GM21360 (cell line): ENCODE measurements at regions not wholly inside any gene's neighbourhood (a gene's known extent, or its start where the extent isn't known, plus 50 kb on each side); places are given as distances from the start of the nearest gene placed in this dataset.
"Not testable (repeated sequence)": the region's sequence is repeated elsewhere in the genome, so short reads cannot be mapped to it uniquely, and the experiment has no call there.

Experiments used
- ATAC-seq: cut with Tn5 transposase; IDR thresholded peaks from one replicate; pipeline ENCODE4 v1.9.1; 2021; ENCODE audit warnings: mild to moderate bottlenecking, moderate library complexity; ENCODE audit not compliant: unreplicated experiment

DNA sequence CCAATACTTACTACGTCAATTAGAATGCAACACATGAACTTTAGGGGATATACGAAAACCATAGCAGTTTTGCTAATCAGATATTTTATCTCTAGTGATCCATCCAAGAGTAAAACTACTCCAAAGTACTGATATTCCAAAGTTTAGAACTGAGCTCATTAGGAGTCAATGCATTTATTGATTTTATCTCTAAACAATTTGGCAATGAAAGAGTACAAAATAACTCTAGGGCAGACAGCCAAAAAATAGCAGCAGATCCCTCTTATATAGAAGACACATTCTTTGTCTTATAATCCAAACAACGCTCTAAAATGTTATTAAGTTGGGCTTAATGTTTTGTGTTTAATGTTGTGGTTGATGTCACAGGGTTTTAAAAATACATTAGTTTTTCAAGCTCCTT, 923.9 kb upstream of the MAN1A1 start:
- no peak for ATAC-seq

DNA sequence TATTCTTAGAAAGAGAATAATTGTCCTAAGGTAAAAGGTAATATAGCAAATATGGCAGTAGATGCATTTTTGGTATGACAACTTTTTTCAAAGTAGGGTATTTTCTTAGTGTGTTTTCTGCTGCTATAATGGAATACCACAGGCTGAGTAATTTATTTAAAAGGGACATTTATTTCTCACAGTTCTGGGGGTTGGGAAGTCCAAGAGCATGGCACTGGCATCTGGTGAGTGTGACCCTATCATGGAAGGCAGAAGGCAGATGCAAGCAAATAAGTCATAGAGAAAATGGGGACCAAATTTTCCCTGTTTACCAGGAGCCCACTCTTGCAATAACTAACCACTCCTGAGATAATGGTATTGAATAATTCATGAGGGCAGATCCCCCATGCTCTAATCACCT, 922.5 kb upstream of the MAN1A1 start:
- ATAC-seq = no peak

GRCh38 chr6:120268256-120268655, 918.7 kb upstream of the MAN1A1 start:
- not testable (repeated sequence) for ATAC-seq

- ATAC-seq = no peak
These were observed 912.8 kb upstream of the MAN1A1 start for GRCh38 chr6:120262354-120262753.

GRCh38 chr6:120260636-120261035, 911.1 kb upstream of the MAN1A1 start:
- no peak for ATAC-seq

DNA sequence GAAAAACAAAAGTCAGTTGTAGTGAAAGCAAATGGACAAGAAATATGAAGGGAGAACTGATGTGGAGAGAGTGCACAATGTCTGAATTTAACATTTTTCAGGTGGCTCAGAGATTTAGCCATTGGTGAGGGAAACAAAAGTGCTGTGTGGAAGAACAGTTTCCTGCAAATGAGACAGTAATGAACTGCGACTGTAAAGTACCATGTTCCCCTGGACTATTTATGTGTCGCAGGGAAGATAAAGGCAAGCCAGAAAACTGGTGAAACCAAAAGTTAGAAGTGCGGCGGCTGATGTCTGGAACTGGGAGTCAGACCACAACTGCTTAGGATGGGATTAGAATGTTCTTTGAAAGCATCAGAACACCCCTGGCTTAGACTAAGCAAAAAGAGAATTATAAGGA, 905.1 kb upstream of the MAN1A1 start:
- no peak for ATAC-seq

GRCh38 chr6:120248451-120248850, 898.9 kb upstream of the MAN1A1 start:
- ATAC-seq = no peak

- no peak for ATAC-seq
These were observed 887.7 kb upstream of the MAN1A1 start for GRCh38 chr6:120237221-120237620.

GRCh38 chr6:120230008-120230407, 880.4 kb upstream of the MAN1A1 start:
- no peak for ATAC-seq

- no peak for ATAC-seq
These were observed 878.7 kb upstream of the MAN1A1 start for GRCh38 chr6:120228297-120228696.

DNA sequence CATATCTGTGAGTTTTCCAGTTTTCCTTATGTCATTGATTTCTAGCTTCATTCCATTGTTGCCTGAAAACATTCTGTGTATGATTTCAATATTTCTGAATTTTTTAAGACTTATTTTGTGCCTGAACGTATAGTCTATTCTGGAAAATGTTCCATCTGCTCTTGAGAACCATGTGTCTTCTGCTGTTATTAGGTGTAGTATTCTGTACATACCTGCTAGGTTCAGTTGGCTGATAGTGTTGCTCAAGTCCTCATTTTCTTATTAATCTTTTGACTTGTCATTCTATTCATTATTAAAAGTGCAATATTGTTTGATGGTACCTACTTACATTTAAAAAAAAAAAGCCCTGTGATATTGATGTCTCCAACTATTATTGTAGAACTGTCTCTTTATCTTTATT, 869.8 kb upstream of the MAN1A1 start:
- no peak for ATAC-seq

DNA sequence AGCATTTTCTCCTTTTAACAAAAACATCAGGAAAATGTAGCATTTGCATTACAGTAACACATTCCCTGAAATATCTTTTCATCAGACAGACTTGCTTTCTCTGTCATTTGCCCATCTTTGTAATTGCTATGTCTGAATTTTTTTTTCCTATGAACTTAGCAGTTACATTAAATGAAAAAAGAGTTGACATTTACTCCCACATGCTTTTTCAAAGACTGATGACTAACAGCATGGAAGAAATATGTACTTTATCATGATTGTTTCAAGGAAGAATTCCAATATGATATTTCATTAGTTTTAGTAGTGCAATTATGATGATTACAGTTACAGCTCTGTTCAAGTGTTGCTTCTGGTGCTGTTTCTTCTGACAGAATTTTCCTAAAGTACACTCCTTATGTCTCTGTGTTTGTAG, 864.5 kb upstream of the MAN1A1 start:
- no peak for ATAC-seq

DNA sequence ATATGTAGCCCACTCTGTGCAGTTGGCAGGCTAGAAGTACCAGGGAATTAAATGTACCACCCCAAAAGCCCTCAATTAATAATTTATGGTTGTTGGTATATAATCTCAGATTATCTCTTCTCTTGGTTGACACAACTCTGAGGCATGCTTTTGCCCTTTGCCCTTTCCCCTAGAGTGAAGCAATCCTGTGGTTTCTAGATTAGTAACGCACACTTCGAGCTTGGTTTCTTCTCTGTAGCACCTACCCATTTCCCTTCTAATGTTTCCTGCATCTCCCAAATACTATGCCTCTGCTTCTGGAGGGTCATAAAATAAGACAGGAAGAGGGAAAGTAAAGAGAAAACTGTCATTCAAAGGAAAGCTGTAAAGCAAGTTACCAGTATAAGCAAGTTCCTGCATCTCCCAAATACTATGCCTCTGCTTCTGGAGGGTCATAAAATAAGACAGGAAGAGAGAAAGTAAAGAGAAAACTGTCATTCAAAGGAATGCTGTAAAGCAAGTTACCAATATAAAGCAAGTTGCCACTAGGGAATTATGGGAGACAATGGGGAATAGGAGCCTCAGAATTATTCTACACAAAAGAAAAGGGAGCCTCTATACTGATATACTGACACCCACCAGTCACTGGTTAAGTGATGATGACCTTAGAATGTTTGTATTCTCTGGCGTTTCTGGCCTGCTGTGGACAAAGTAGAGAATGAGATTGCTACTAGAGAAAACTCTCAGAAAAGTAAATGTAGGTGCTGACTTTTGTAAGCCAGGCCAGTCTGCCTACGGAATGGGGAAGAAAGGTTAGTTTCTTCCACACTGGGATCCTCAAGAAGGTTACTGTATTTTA, 862.6 kb upstream of the MAN1A1 start:
- ATAC-seq = no peak

- ATAC-seq = no peak
These were observed 853.3 kb upstream of the MAN1A1 start for GRCh38 chr6:120202878-120203277.

DNA sequence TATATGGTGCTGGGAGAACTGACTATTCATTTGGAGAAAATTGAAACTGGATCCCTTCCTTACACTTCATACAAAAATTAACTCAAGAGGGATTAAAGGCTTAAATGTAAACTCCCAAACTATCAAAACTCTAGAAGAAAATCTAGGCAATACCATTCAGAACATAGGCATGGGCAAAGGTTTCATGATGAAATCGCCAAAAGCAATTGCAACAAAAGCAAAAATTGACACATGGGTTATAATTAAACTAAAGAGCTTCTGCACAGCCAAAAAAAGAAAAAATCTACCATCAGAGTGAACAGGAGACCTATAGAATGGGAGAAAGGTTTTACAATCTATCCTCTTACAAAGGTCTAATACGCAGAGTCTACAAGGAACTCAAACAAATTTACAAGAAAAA, 851.3 kb upstream of the MAN1A1 start:
- no peak for ATAC-seq

DNA sequence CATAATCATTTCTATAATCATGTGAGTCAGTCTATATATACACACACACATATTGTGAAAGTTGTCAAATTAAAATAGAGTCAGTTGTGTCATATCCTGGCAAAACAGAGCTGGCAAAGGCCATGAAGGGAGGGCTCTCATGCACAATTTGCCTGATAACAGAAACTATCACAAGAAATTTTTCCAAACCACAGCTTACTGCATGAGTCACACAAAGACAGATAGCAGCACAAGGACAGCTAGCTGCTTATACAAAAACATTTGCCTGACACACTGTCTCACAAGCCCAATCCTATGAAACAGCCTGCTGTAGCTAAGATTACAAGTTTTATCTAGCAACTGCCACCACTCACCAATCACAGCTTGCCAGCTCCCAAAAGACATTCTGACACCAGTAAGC, 848.5 kb upstream of the MAN1A1 start:
- ATAC-seq = no peak

DNA sequence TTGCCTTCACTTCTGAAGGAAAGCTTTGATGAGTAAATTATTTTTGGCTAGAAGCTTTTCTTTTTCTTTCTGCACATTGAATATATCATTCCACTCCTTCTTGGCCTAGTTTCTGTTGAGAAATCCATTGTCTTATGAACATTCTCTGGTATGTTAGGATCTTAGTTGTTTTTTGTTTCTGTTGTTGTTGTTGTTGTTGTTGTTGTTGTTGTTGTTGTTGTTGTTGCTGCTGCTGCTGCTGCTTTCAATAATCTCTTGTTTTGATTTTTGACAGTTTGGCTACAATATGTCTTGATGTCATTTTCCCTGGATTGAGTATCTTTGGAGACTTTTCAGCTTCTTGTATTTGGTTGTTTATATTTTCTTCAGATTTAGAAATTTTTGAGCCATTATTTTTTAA, 836.5 kb upstream of the MAN1A1 start:
- no peak for ATAC-seq

DNA sequence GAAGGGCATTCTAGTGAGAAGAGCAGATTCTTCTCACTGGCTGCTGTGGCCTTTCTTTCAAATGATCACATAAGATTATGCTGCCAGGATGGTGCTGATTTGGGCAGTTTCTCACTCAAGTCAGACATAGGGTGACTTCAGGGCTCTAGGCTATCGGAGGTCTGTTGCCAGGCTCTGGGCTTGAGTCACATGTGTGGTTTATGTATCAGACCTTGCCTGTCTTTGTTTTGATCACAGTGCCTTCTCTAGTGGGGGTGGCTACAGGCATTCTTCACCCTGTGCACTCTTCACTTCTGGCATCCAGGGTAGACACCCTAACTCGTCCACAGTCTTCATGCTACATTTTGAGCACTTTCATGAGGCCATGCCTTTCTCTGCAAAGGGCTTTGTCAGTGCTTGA, 823.7 kb upstream of the MAN1A1 start:
- no peak for ATAC-seq

DNA sequence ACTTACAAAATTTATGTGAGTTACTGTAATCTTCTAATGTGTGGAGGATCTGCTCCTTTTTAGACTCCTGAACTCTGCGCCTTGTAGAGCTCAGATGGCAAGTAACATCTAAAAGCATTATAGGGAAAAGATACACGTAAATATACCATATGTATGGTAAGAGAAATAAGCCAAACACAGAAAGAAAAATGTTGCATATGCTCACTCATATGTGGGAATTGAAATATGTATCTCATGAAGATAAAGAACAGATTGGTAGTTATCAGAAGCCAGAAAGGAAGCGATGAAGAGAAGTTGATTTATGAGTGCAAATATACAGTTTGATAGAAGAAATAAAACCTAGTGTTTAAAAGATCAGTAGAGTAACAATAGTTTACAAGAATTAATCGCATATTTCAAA, 815.0 kb upstream of the MAN1A1 start:
- no peak for ATAC-seq

- ATAC-seq = no peak
These were observed 808.3 kb upstream of the MAN1A1 start for GRCh38 chr6:120157873-120158272.

GRCh38 chr6:120147071-120147871, 797.7 kb upstream of the MAN1A1 start:
- ATAC-seq = no peak

DNA sequence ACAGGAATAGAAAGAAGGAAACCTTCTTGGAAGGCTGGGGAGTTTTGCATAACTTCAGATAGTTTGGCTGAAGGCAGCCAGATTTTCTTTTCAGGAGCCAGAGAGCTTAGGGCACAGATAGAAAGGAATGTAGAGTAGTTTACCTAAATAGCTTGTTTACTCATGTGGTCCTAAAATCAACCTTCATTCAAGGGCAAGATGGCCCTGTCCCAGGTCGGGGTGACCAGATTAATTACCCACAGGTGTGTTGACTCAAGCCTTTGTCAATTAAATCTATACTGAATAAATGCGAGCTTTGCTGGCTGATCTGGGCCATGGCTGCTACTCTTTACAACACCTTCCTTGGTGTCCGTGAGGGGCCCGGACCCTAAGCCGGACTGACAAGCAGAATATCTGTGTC, 792.0 kb upstream of the MAN1A1 start:
- no peak for ATAC-seq
